ENCODE measurements at regions not wholly inside any gene's neighbourhood (a gene's known extent, or its start where the extent isn't known, plus 50 kb on each side); places are given as distances from the start of the nearest gene placed in this dataset.

GRCh38 chr7:85464042-85464651 lies 277.3 kb upstream of the SEMA3D start:
- ATAC-seq (ENCODE audit: low read depth): no peak
- DNase-seq (ENCODE audit: low spot score): no peak
- H3K27ac ChIP-seq (ENCODE audit: poor library complexity, severe bottlenecking): no peak overlapping the region
- peaks cover 3% of the 10 kb centered on the region for H3K27me3 ChIP-seq (ENCODE audit: insufficient read depth, poor library complexity, severe bottlenecking)
- H3K36me3 ChIP-seq (ENCODE audit: low read depth): no peaks in the 10 kb centered on the region
- no peak overlapping the region for H3K4me3 ChIP-seq (ENCODE audit: severe bottlenecking)
- no peaks in the 10 kb centered on the region for H3K9me3 ChIP-seq (ENCODE audit: severe bottlenecking)
- TF ChIP-seq CTCF (IDR thresholded peaks at IDR 0.05; ENCODE audit: poor library complexity, severe bottlenecking): peak; percentile 45
- no peaks in the 10 kb centered on the region for H3K4me1 ChIP-seq (ENCODE audit: insufficient read depth, poor library complexity, severe bottlenecking)

GRCh38 chr7:85462671-85463070 lies 275.8 kb upstream of the SEMA3D start:
- no peak for TF ChIP-seq CTCF (IDR thresholded peaks at IDR 0.05; ENCODE audit: poor library complexity, severe bottlenecking)
- no peak for ATAC-seq (ENCODE audit: low read depth)
- Histone ChIP-seq H3K4me1 (ENCODE audit: insufficient read depth, poor library complexity, severe bottlenecking) (no peaks in the 10 kb centered on the region), H3K27me3 (ENCODE audit: insufficient read depth, poor library complexity, severe bottlenecking) (peaks cover 3% of the 10 kb centered on the region), H3K4me3 (ENCODE audit: severe bottlenecking) (no peak overlapping the region), H3K36me3 (ENCODE audit: low read depth) (no peaks in the 10 kb centered on the region), H3K27ac (ENCODE audit: poor library complexity, severe bottlenecking) (no peak overlapping the region), H3K9me3 (ENCODE audit: severe bottlenecking) (no peaks in the 10 kb centered on the region)
- DNase-seq (ENCODE audit: low spot score): no peak

DNA sequence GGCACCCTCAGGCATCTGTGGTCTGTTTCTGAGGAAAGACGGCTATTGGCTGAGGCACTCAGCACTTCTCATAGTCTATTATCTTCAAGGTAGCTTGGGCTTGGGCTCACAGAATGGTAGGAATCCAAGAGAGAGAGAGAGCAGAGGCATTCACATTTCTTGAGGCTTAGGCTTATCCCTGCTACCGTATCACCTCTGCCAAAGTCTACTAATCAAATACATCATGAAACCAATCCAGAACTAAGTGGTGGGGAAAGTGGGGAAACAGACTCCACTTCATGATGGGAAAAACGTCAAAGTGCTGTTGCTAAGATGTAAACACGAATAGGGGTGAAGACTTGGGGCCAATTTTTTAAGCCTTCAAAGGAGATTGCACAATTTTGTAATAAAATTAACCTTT lies 271.1 kb upstream of the SEMA3D start:
- Histone ChIP-seq H3K27ac (ENCODE audit: poor library complexity, severe bottlenecking) (no peak overlapping the region), H3K27me3 (ENCODE audit: insufficient read depth, poor library complexity, severe bottlenecking) (peaks cover 3% of the 10 kb centered on the region), H3K4me1 (ENCODE audit: insufficient read depth, poor library complexity, severe bottlenecking) (no peaks in the 10 kb centered on the region), H3K4me3 (ENCODE audit: severe bottlenecking) (no peak overlapping the region), H3K36me3 (ENCODE audit: low read depth) (no peaks in the 10 kb centered on the region), H3K9me3 (ENCODE audit: severe bottlenecking) (no peaks in the 10 kb centered on the region)
- ATAC-seq (ENCODE audit: low read depth): no peak
- DNase-seq (ENCODE audit: low spot score): no peak
- no peak for TF ChIP-seq CTCF (IDR thresholded peaks at IDR 0.05; ENCODE audit: poor library complexity, severe bottlenecking)

GRCh38 chr7:85456254-85456653 lies 269.4 kb upstream of the SEMA3D start:
- H3K27me3 ChIP-seq (ENCODE audit: insufficient read depth, poor library complexity, severe bottlenecking): peaks cover 3% of the 10 kb centered on the region
- H3K9me3 ChIP-seq (ENCODE audit: severe bottlenecking): no peaks in the 10 kb centered on the region
- no peaks in the 10 kb centered on the region for H3K36me3 ChIP-seq (ENCODE audit: low read depth)
- no peak overlapping the region for H3K4me3 ChIP-seq (ENCODE audit: severe bottlenecking)
- no peaks in the 10 kb centered on the region for H3K4me1 ChIP-seq (ENCODE audit: insufficient read depth, poor library complexity, severe bottlenecking)
- ATAC-seq (ENCODE audit: low read depth): no peak
- no peak for TF ChIP-seq CTCF (IDR thresholded peaks at IDR 0.05; ENCODE audit: poor library complexity, severe bottlenecking)
- no peak overlapping the region for H3K27ac ChIP-seq (ENCODE audit: poor library complexity, severe bottlenecking)
- no peak for DNase-seq (ENCODE audit: low spot score)

GRCh38 chr7:85454904-85455303 lies 268.0 kb upstream of the SEMA3D start:
- Histone ChIP-seq H3K4me3 (ENCODE audit: severe bottlenecking) (no peak overlapping the region), H3K27ac (ENCODE audit: poor library complexity, severe bottlenecking) (no peak overlapping the region), H3K27me3 (ENCODE audit: insufficient read depth, poor library complexity, severe bottlenecking) (peaks cover 3% of the 10 kb centered on the region), H3K36me3 (ENCODE audit: low read depth) (no peaks in the 10 kb centered on the region), H3K9me3 (ENCODE audit: severe bottlenecking) (no peaks in the 10 kb centered on the region), H3K4me1 (ENCODE audit: insufficient read depth, poor library complexity, severe bottlenecking) (no peaks in the 10 kb centered on the region)
- TF ChIP-seq CTCF (IDR thresholded peaks at IDR 0.05; ENCODE audit: poor library complexity, severe bottlenecking): no peak
- no peak for DNase-seq (ENCODE audit: low spot score)
- ATAC-seq (ENCODE audit: low read depth): no peak

Measured in RWPE2 (cell line).